Ecto neural progenitor cell (in vitro differentiated cells): ENCODE measurements at regions not wholly inside any gene's neighbourhood (a gene's known extent, or its start where the extent isn't known, plus 50 kb on each side); places are given as distances from the start of the nearest gene placed in this dataset.
"Not testable (repeated sequence)": the region's sequence is repeated elsewhere in the genome, so short reads cannot be mapped to it uniquely, and the experiment has no call there.

Experiments used
- DNase-seq: peaks from one replicate; pipeline ENCODE4 v3.0.0-alpha.2; 2018; ENCODE audit warnings: low spot score

GRCh38 chr19:28632371-28633080 is 580.4 kb downstream of the UQCRFS1 start:
- DNase-seq = no peak

DNA sequence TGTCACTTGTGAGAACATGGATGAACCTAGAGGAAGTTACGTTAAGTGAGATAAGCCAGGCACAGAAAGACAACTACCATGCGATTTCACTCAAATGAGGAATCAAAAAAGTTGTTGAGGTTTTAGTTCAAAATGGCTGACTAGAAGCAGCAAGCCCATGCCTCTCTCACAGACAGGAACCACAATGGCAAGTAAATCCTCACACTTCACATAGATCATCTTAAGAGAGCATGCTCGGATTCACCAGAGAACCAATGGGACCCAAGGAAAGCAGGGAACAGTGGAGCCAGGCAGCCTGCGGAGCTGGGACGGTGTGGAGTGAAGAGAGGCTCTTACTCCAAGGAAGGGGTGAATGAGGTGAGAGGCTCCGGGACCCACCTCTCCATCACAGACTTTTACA is 581.0 kb downstream of the UQCRFS1 start:
- DNase-seq = no peak

- DNase-seq = no peak
These were observed 585.3 kb downstream of the UQCRFS1 start for GRCh38 chr19:28627669-28628068.

DNA sequence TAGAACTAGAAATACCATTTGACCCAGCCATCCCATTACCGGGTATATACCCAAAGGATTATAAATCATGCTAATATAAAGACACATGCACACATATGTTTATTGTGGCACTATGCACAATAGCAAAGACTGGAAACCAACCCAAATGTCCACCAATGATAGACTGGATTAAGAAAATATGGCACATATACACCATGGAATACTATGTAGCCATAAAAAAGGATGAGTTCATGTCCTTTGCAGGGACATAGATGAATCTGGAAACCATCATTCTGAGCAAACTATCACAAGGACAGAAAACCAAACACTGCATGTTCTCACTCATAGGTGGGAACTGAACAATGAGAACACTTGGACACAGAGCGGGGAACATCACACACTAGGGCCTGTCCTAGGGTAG is 586.5 kb downstream of the UQCRFS1 start:
- not testable (repeated sequence) for DNase-seq

GRCh38 chr19:28619816-28620429 is 593.0 kb downstream of the UQCRFS1 start:
- DNase-seq = no peak

DNA sequence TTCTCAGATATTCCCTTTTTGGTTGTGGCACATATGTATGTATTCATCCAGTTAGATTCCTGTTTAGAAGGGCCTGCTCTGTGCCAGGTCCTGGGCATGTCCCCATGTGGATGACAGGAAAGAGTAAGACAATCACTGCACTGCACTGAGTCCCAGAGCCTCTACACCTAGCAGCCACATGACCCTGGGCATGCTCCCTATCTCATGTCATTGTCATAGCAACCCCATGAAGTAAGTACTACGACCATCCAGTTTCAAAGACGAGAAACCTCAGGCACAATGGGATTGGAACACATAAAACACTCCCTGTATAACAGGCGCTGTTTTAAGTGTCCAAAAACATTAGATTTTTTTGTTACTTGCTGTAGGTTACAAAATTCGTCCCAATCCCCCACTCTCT is 594.4 kb downstream of the UQCRFS1 start:
- DNase-seq = no peak

DNA sequence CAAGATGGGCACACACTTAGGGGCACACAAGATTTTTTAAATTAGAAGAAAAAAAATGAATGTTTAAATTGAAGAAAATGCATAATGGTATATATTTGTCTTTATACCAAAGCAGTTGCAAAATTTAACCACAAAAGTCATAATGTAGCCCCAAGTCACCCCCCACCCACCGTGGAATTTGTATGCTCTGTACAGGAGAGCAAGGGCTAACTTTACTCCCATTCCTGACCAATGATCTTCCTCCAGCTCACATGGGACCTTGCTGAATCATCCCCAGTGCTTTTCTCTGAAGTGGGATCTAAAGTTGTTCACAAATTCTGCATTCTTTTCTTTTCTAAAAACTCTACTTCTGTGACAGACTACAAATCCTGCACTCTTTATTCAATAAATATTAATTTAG is 597.0 kb downstream of the UQCRFS1 start:
- no peak for DNase-seq

GRCh38 chr19:28615546-28615916 is 597.4 kb downstream of the UQCRFS1 start:
- no peak for DNase-seq

DNA sequence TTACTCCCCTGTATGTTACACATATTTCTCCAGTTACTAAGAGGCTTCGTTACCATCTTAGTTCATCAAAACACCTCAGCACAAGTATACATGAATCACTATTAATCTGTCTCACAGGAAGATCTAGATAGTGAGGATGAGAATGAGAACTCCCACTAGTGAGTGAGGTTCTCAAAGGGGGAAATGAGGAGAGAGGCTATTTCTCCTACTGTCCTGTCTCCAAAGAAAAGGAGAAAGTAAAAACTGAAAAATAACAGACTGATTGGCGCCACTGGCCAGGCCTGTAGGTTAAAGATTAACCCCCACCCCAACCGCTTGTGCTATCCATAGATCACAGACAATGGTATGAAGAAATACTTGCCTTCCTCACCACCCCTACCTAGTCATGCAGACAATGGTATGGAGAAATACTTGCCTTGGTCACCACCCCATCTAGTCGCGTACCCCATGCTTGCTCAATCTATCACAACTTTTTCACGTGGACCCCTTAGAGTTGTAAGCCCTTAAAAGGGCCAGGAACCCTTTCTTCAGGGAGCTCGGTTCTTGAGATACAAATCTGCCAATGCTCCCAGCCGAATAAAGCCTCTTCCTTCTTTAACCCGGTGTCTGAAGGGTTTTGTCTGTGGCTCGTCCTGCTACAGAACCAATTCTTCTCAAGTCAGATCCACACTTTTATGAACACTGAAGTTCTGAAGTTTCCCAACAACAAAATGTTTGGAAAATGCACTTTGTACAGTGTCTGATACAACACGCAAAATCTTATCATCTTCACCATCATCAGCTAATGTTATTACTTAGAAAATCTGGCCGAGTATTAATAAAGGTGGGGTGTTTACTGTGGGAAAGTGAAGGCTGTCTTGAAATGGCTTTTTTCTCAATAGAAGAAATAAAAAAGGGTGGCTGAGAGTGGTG is 598.1 kb downstream of the UQCRFS1 start:
- DNase-seq = no peak

DNA sequence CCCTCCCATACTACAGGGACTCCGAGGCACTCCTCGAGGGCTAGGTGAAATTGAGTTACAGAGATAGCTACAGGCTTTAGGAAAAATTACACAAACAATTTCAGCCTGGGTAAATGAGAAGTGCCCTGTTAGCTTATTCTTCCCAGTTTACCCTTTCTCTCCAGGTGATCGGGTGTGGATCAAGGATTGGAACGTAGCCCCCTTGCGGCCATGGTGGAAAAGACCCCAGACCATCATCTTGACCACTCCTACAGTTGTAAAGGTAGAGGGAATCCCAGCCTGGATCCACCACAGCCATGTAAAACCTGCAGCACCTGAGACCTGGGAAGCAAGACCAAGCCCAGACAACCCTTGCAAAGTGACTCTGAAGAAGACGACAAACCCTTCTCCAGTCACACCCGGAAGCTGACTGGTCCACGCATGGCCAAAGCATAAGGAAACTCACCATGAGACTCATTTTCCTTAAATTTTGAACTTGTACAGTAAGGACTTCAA is 600.6 kb downstream of the UQCRFS1 start:
- no peak for DNase-seq

GRCh38 chr19:28611227-28611914 is 601.6 kb downstream of the UQCRFS1 start:
- not testable (repeated sequence) for DNase-seq

DNA sequence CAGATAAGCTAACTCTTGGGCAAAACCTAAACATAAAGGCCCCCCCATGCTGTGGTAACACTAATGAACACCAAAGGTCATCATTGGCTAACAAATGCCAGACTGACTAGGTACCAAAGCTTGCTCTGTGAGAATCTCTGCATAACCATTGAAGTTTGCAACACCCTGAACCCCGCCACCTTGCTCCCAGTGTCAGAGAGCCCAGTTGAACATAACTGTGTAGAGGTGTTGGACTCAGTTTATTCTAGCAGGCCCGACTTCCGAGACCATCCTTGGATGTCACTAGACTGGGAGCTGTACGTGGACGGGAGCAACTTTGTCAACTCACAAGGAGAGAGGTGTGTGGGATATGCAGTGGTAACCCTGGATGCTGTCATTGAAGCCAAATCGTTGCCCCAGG is 602.2 kb downstream of the UQCRFS1 start:
- no peak for DNase-seq

DNA sequence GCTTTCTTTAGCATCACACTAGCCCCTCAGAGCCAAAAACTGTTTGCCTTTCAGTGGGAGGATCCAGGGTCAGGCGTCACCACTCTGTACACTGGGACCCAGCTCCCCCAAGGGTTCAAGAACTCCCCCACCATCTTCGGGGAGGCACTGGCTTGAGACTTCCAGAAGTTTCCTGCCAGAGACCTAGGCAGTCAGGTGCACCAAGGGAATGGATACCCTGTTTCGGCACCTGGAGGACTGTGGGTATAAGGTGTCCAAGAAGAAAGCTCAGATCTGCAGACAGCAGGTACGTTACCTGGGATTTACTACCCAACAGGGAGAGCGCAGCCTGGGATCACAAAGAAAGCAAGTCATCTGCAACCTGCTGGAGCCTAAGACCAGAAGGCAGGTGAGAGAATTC is 603.0 kb downstream of the UQCRFS1 start:
- DNase-seq = no peak

- DNase-seq = no peak
These were observed 603.7 kb downstream of the UQCRFS1 start for GRCh38 chr19:28609091-28609755.

GRCh38 chr19:28608292-28608691 is 604.7 kb downstream of the UQCRFS1 start:
- DNase-seq = no peak

DNA sequence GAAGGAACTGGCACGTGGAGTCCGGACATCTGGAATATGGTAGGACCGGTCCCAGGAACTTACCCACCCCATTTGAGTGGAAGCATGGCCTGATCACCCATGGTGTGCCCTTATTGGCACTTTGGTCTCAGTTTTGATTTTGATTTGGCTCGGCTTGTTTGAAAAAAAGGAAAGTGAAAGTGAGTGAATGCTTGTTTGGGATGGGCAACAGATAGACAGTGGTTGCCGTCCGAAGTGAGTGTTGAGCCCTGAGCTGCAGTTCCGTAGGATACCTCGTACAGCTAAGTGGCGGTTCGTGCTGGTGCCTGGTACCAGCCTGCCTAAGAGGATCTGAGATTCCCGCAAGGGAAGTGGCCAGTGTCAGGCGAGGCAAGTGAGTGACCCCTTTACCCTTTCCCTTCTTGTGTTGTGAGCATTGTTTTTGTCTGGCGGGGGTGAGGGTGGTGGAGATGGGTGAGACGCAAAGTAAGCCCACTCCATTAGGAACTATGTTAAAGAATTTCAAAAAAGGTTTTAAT is 605.8 kb downstream of the UQCRFS1 start:
- no peak for DNase-seq

DNA sequence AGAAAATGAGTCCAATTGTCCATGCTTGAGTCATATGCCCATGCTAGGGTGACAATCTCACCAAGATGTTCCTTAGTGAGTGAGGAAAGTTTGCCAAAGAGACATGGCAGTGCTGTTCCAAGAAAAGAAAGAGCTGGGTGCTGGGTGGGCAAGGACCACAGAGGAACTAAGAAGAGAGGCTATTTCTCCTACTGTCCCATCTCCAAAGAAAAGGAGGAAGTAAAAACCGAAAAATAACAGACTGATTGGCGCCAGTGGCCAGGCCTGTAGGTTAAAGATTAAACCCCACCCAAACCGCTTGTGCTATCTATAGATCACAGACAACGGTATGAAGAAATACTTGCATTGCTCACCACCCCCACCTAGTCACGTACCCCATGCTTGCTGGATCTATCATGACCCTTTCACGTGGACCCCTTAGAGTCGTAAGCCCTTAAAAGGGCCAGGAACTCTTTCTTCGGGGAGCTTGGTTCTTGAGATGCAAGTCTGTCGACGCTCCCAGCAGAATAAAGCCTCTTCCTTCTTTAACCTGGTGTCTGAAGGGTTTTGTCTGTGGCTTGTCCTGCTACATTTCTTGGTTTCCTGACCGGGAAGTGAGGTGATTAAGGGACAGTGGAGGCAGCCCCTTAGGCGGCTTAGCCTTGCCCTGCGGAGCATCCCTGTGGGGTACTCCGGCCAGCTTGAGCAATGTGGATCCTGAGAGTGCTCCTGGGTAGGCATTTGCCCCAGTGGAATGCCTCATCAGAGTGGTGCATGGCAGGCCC is 606.5 kb downstream of the UQCRFS1 start:
- no peak for DNase-seq

DNA sequence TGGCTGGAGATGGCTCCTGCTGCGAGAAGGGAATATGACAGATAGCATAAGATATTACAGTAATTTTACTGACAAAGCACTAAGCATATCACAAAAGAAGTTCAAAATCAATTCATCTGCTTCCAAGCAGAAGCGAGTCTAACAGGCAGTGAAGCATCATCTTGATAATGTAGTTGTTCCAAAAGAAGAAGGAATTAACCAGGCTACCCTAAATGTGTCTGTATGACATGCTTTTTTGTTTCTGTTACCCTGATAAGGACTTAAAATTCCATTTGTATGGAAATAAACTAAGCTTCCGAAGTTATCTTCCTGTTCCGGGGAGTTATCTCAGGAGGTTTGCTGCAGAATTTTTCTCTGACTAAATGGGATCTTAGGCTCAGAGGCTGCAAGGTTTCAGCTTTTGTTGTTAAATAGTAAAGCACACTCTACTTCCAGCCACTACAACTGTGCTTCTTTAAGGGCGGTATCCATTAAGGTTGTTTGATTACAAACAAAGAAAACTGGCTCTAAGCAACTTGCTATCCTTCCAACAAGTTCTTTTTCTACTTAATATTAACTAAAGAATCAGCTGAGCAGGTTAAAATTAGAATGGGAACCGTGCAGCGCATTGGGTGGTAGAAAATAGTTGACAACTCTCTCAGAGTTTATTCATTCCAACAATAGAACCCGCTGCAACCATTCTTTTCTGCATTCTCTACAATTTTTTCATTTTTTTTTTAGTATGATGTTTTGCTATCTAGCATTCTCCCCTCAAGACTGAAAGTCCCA is 607.3 kb downstream of the UQCRFS1 start:
- no peak for DNase-seq

- no peak for DNase-seq
These were observed 609.5 kb downstream of the UQCRFS1 start for GRCh38 chr19:28603453-28603852.
